Parathyroid adenoma (tissue), 2 donors: ENCODE measurements at regions not wholly inside any gene's neighbourhood (a gene's known extent, or its start where the extent isn't known, plus 50 kb on each side); places are given as distances from the start of the nearest gene placed in this dataset.

ENCODE experiments used
- H2AFZ ChIP-seq: fragments of 300-600 bp; sonication (generic); one replicate; pipeline ENCODE4 v1.7.0; 2017; ENCODE audit warnings: antibody characterized with exemption, mild to moderate bottlenecking
- H3K27ac ChIP-seq: fragments of 300-600 bp; sonication (generic); one replicate; pipeline ENCODE4 v1.7.0; 2017
- H3K27me3 ChIP-seq: fragments of 300-600 bp; sonication (generic); one replicate; pipeline ENCODE4 v1.7.0; 2017; ENCODE audit warnings: low read length; ENCODE audit not compliant: control insufficient read depth, insufficient read depth
- H3K36me3 ChIP-seq: fragments of 300-600 bp; sonication (generic); one replicate; pipeline ENCODE4 v1.7.0; 2017; ENCODE audit warnings: low read length; ENCODE audit not compliant: control insufficient read depth, insufficient read depth
- H3K4me1 ChIP-seq: fragments of 300-600 bp; sonication (generic); one replicate; pipeline ENCODE4 v1.7.0; 2017; ENCODE audit warnings: control low read depth
- H3K4me2 ChIP-seq: fragments of 300-600 bp; sonication (generic); one replicate; pipeline ENCODE4 v1.7.0; 2017; ENCODE audit warnings: low read length
- H3K4me3 ChIP-seq: fragments of 300-600 bp; sonication (generic); one replicate; pipeline ENCODE4 v1.7.0; 2017; ENCODE audit warnings: low read depth, low read length
- H3K79me2 ChIP-seq: fragments of 300-600 bp; sonication (generic); one replicate; pipeline ENCODE4 v1.7.0; 2017; ENCODE audit warnings: control low read depth
- H3K9ac ChIP-seq: fragments of 300-600 bp; sonication (generic); one replicate; pipeline ENCODE4 v1.7.0; 2017; ENCODE audit warnings: mild to moderate bottlenecking
- H3K9me3 ChIP-seq: fragments of 300-600 bp; sonication (generic); one replicate; pipeline ENCODE4 v1.7.0; 2017; ENCODE audit warnings: low read length; ENCODE audit not compliant: control insufficient read depth
- TF ChIP-seq, protein P1 (sequence below): fragments of 300-600 bp; sonication (generic); IDR thresholded peaks from one replicate; pipeline ENCODE4 v1.7.0; 2017; ENCODE audit warnings: antibody characterized with exemption, mild to moderate bottlenecking
- donor health status: primary hyperparathyroidism.

DNA sequence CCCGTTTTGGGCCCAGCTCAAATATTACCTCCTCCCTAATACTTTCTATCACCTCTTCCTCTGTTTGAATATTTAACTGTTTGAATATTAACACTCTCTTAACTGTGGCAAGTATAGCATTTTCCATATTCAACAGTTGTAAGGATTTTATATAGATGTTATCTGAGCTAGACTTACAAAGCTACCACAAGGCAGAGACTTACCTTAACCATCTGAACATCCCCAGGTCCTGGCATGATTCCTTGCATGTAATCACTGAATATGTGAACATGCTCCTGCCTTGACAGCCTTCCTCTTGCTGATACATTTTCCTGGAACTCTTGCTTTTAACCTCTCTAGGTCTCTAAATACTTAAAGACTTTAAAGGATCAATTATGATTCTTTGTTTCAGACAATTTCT lies 182.4 kb downstream of the MCHR2 start:
- Histone ChIP-seq H3K27ac (no peak overlapping the region), H3K9ac (no peak overlapping the region), H3K79me2 (no peaks in the 10 kb centered on the region), H3K4me1 (no peaks in the 10 kb centered on the region), H2AFZ (no peak overlapping the region), H3K27me3 (no peaks in the 10 kb centered on the region), H3K4me3 (no peak overlapping the region), H3K36me3 (no peaks in the 10 kb centered on the region), H3K4me2 (no peak overlapping the region), H3K9me3 (no peaks in the 10 kb centered on the region)
- TF ChIP-seq, protein P1, sequence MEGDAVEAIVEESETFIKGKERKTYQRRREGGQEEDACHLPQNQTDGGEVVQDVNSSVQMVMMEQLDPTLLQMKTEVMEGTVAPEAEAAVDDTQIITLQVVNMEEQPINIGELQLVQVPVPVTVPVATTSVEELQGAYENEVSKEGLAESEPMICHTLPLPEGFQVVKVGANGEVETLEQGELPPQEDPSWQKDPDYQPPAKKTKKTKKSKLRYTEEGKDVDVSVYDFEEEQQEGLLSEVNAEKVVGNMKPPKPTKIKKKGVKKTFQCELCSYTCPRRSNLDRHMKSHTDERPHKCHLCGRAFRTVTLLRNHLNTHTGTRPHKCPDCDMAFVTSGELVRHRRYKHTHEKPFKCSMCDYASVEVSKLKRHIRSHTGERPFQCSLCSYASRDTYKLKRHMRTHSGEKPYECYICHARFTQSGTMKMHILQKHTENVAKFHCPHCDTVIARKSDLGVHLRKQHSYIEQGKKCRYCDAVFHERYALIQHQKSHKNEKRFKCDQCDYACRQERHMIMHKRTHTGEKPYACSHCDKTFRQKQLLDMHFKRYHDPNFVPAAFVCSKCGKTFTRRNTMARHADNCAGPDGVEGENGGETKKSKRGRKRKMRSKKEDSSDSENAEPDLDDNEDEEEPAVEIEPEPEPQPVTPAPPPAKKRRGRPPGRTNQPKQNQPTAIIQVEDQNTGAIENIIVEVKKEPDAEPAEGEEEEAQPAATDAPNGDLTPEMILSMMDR = no peak

DNA sequence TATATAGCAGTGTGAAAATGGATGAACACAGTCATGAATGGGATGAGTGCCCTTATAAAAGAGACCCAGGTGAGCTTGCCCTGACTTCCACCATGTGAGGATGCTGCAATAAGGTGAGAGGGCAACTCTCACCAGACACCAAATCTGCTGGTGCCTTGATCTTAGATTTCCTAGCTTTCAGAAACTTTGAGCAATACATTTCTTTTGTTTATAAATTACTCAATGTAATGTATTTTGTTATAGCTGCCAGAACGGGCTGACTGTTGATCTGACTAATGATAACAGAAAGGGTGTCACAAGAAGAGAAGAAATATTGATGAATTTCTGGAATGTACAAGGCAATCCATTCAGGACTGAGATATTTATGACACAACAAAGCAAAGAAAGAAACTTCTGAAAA lies 180.5 kb downstream of the MCHR2 start:
- no peak overlapping the region for H2AFZ ChIP-seq
- no peaks in the 10 kb centered on the region for H3K79me2 ChIP-seq
- no peaks in the 10 kb centered on the region for H3K9me3 ChIP-seq
- H3K27ac ChIP-seq = no peak overlapping the region
- TF ChIP-seq, protein P1 = no peak
- no peak overlapping the region for H3K4me3 ChIP-seq
- H3K27me3 ChIP-seq = no peaks in the 10 kb centered on the region
- H3K4me1 ChIP-seq = no peaks in the 10 kb centered on the region
- H3K36me3 ChIP-seq = no peaks in the 10 kb centered on the region
- no peak overlapping the region for H3K4me2 ChIP-seq
- H3K9ac ChIP-seq = no peak overlapping the region

DNA sequence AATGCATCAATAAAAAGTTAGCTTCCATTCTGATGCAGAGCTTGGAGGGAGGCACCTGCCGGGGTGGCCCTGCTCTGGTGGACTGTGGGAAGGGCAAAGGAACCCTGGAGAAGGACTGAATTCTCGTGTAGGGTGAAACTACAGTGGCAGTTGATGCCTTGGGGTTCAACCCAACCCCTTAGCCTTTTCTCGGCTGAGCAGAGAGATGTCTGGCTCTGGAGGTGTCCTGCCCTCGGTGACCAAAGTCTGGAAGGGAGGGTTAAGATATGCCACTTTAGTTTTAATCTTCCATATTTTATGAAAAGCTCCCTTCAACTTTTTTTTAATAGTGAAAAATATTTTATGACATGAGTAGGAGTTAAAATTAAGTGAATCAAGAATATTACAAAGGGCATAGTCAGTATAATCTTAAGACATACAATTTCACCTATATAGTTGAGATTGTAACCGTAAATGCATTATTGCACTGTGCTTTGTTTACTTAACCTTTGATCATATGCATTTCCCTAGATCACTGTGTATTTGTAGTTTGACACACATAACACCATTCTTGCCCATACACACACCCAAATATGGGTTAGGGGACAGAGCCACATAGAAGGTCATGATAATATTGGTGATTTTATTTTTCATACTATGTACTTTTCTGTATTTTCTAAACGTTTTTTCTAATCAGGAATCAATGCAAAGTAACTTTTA lies 179.6 kb downstream of the MCHR2 start:
- no peak overlapping the region for H3K4me3 ChIP-seq
- H3K27me3 ChIP-seq = no peaks in the 10 kb centered on the region
- H3K4me1 ChIP-seq = no peaks in the 10 kb centered on the region
- no peak overlapping the region for H3K4me2 ChIP-seq
- no peak overlapping the region for H3K9ac ChIP-seq
- no peaks in the 10 kb centered on the region for H3K79me2 ChIP-seq
- H3K9me3 ChIP-seq = no peaks in the 10 kb centered on the region
- no peaks in the 10 kb centered on the region for H3K36me3 ChIP-seq
- no peak overlapping the region for H2AFZ ChIP-seq
- TF ChIP-seq, protein P1 = no peak
- no peak overlapping the region for H3K27ac ChIP-seq

DNA sequence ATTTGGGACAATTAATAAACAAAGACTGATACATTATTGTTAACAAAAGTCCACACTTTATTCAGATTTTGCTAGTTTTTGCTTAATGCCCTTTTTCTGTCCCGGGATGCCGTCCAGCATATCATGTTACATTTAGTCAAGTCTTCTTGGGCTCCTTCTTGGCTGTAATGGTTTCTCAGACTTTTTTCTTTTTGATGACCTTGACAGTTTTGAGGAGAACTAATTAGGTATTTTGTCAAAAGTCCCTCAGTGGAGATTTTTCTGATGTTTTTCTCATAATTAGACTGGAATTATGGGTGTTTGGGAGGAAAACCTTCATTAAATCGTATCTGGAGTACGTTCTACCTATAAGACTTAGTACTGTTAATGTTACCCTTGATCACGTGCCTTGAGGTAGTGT lies 177.2 kb downstream of the MCHR2 start:
- Histone ChIP-seq H3K79me2 (no peaks in the 10 kb centered on the region), H3K36me3 (no peaks in the 10 kb centered on the region), H3K4me2 (no peak overlapping the region), H3K9ac (no peak overlapping the region), H3K4me3 (no peak overlapping the region), H3K27me3 (no peaks in the 10 kb centered on the region), H2AFZ (no peak overlapping the region), H3K4me1 (no peaks in the 10 kb centered on the region), H3K27ac (no peak overlapping the region), H3K9me3 (no peaks in the 10 kb centered on the region)
- TF ChIP-seq, protein P1 = no peak

DNA sequence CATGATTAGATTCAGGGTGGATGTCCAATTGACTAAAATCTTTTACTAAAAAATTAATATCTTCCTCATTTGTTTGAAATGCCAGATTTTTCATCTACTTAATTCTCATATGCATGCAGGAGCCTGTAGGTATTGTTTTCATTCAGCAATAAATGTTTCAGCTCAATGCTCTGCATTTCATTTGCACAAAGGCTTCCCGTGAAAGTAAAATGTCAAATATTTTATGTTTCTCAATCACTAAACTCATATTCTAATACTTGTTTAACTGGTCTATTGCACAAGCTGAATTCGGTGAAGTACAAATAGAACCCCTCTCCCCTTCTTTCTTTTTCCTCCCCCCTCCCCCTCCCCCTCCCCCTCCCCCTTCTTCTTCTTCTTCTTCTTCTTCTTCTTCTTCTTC lies 175.9 kb downstream of the MCHR2 start:
- TF ChIP-seq, protein P1 = no peak
- Histone ChIP-seq H3K4me3 (no peak overlapping the region), H3K27me3 (no peaks in the 10 kb centered on the region), H3K9me3 (no peaks in the 10 kb centered on the region), H2AFZ (no peak overlapping the region), H3K9ac (no peak overlapping the region), H3K4me1 (no peaks in the 10 kb centered on the region), H3K27ac (no peak overlapping the region), H3K4me2 (no peak overlapping the region), H3K36me3 (no peaks in the 10 kb centered on the region), H3K79me2 (no peaks in the 10 kb centered on the region)
